WTC11 (cell line): ENCODE measurements at regions not wholly inside any gene's neighbourhood (a gene's known extent, or its start where the extent isn't known, plus 50 kb on each side); places are given as distances from the start of the nearest gene placed in this dataset.

Experiments used
- ATAC-seq: fragments of 200-7000 bp; cut with Tn5 transposase; 2 replicates; pipeline ENCODE4 v1.10.0; 2021; ENCODE audit warnings: mild to moderate bottlenecking, moderate library complexity
- CTCF ChIA-PET: fragments of 300-600 bp; sonication (Branson Sonifier 250); formaldehyde crosslinking; loops from one replicate; lab custom pipeline; 2021; ENCODE audit warnings: antibody characterized with exemption; lab: Charles Lee
- POLR2A ChIA-PET: fragments of 350-600 bp; sonication (Branson Sonifier 250); formaldehyde crosslinking; loops from one replicate; lab custom pipeline; 2021; ENCODE audit warnings: antibody characterized with exemption; lab: Charles Lee
- DNase-seq: peaks from one replicate; pipeline ENCODE4 v3.0.0; 2021; ENCODE audit warnings: low spot score
- H3K27ac Mint-ChIP-seq: 2 replicates; pipeline ENCODE4 v1.8.0; 2021; ENCODE audit warnings: mixed read lengths
- H3K27me3 Mint-ChIP-seq: 2 replicates; pipeline ENCODE4 v1.8.0; 2021; ENCODE audit warnings: low read depth, mild to moderate bottlenecking, moderate library complexity, mixed read lengths
- H3K36me3 Mint-ChIP-seq: 2 replicates; pipeline ENCODE4 v1.8.0; 2021; ENCODE audit warnings: mixed read lengths
- H3K4me1 Mint-ChIP-seq: 2 replicates; pipeline ENCODE4 v1.8.0; 2022; ENCODE audit warnings: mixed read lengths
- H3K4me3 Mint-ChIP-seq: 2 replicates; pipeline ENCODE4 v1.8.0; 2021; ENCODE audit warnings: mild to moderate bottlenecking, moderate library complexity, mixed read lengths
- H3K9me3 Mint-ChIP-seq: 2 replicates; pipeline ENCODE4 v1.8.0; 2021; ENCODE audit warnings: mixed read lengths
- ETV6 ChIP-seq: sonication (generic); formaldehyde crosslinking; IDR thresholded peaks from 2 replicates; pipeline ENCODE4 v1.8.1; 2022; ENCODE audit warnings: mild to moderate bottlenecking, missing genetic modification reagents
- FOXK1 ChIP-seq: sonication (generic); formaldehyde crosslinking; IDR thresholded peaks from 2 replicates; pipeline ENCODE4 v1.8.0; 2022; ENCODE audit warnings: mild to moderate bottlenecking, moderate library complexity, missing genetic modification reagents
- FOXP4 ChIP-seq: sonication (generic); formaldehyde crosslinking; IDR thresholded peaks from 2 replicates; pipeline ENCODE4 v1.8.0; 2022; ENCODE audit warnings: mild to moderate bottlenecking, missing genetic modification reagents
- GABPB1 ChIP-seq: sonication (generic); formaldehyde crosslinking; IDR thresholded peaks from 2 replicates; pipeline ENCODE4 v1.8.1; 2023; ENCODE audit warnings: mild to moderate bottlenecking, missing genetic modification reagents
- GRHL2 ChIP-seq: fragments of 250-450 bp; sonication (Bioruptor Pico); IDR thresholded peaks from 2 replicates; pipeline ENCODE4 v1.8.0; 2022; ENCODE audit warnings: mild to moderate bottlenecking, moderate library complexity; ENCODE audit not compliant: insufficient replicate concordance, severe bottlenecking
- JAZF1 ChIP-seq: fragments of 250-450 bp; sonication (Bioruptor Pico); IDR thresholded peaks from 2 replicates; pipeline ENCODE4 v1.9.0; 2021; ENCODE audit warnings: moderate library complexity, mild to moderate bottlenecking, inconsistent platforms
- KAT7 ChIP-seq: sonication (generic); formaldehyde crosslinking; IDR thresholded peaks from 2 replicates; pipeline ENCODE4 v1.8.1; 2023; ENCODE audit warnings: missing genetic modification reagents, mild to moderate bottlenecking, borderline replicate concordance
- NFYB ChIP-seq: sonication (generic); formaldehyde crosslinking; conservative IDR thresholded peaks from 2 replicates; pipeline ENCODE4 v1.8.0; 2022; ENCODE audit warnings: low read depth, missing genetic modification reagents
- NR2C2 ChIP-seq: sonication (generic); formaldehyde crosslinking; IDR thresholded peaks from 2 replicates; pipeline ENCODE4 v1.8.0; 2022; ENCODE audit warnings: mild to moderate bottlenecking, missing genetic modification reagents
- PRDM15 ChIP-seq: sonication (generic); formaldehyde crosslinking; IDR thresholded peaks from 2 replicates; pipeline ENCODE4 v1.8.0; 2022; ENCODE audit warnings: missing genetic modification reagents
- SOX15 ChIP-seq: fragments of 250-450 bp; sonication (Bioruptor Pico); IDR thresholded peaks from 2 replicates; pipeline ENCODE4 v1.9.0; 2021; ENCODE audit warnings: mild to moderate bottlenecking
- STAT6 ChIP-seq: sonication (generic); formaldehyde crosslinking; conservative IDR thresholded peaks from 2 replicates; pipeline ENCODE4 v1.8.1; 2023; ENCODE audit warnings: mild to moderate bottlenecking, low read depth, missing genetic modification reagents, moderate library complexity
- TEAD1 ChIP-seq: sonication (generic); formaldehyde crosslinking; IDR thresholded peaks from 2 replicates; pipeline ENCODE4 v1.8.0; 2022; ENCODE audit warnings: mild to moderate bottlenecking, missing genetic modification reagents
- TP53 ChIP-seq: sonication (generic); formaldehyde crosslinking; IDR thresholded peaks from 2 replicates; pipeline ENCODE4 v1.8.1; 2023; ENCODE audit warnings: mild to moderate bottlenecking, missing genetic modification reagents
- ZMAT4 ChIP-seq: fragments of 250-450 bp; sonication (Bioruptor Pico); IDR thresholded peaks from 2 replicates; pipeline ENCODE4 v1.9.0; 2021; ENCODE audit warnings: mild to moderate bottlenecking
- ZNF219 ChIP-seq: sonication (generic); formaldehyde crosslinking; IDR thresholded peaks from 2 replicates; pipeline ENCODE4 v1.8.0; 2023; ENCODE audit warnings: missing genetic modification reagents, mild to moderate bottlenecking, borderline replicate concordance
- ZNF232 ChIP-seq: sonication (generic); formaldehyde crosslinking; IDR thresholded peaks from 2 replicates; pipeline ENCODE4 v1.8.0; 2022; ENCODE audit warnings: mild to moderate bottlenecking, missing genetic modification reagents
- ZNF263 ChIP-seq: sonication (generic); formaldehyde crosslinking; IDR thresholded peaks from 2 replicates; pipeline ENCODE4 v1.8.1; 2022; ENCODE audit warnings: low read depth, mild to moderate bottlenecking, moderate library complexity, missing genetic modification reagents

GRCh38 chr6:91462241-91462640 is 875.4 kb upstream of the MAP3K7 start (continued):
- TF ChIP-seq PRDM15 (CRISPR knock-in tag): no peak

- TF ChIP-seq TP53 (CRISPR knock-in tag) (no peak), NR2C2 (no peak), SOX15 (CRISPR knock-in tag) (no peak), ZNF219 (CRISPR knock-in tag) (no peak), STAT6 (CRISPR knock-in tag) (no peak), JAZF1 (CRISPR knock-in tag) (no peak), PRDM15 (CRISPR knock-in tag) (no peak), FOXK1 (CRISPR knock-in tag) (no peak), TEAD1 (CRISPR knock-in tag) (no peak), NFYB (CRISPR knock-in tag) (no peak), ZMAT4 (CRISPR knock-in tag) (no peak), ZNF263 (CRISPR knock-in tag) (no peak), ZNF232 (CRISPR knock-in tag) (no peak), ETV6 (no peak), GRHL2 (CRISPR knock-in tag) (no peak), FOXP4 (CRISPR knock-in tag) (no peak), GABPB1 (CRISPR knock-in tag) (no peak), KAT7 (no peak)
- DNase-seq (no peak), ATAC-seq (no peak)
- CTCF ChIA-PET: no interaction called here
- Mint-ChIP-seq H3K4me3 (no peak overlapping the region), H3K27ac (no peak overlapping the region), H3K4me1 (no peaks in the 10 kb centered on the region), H3K36me3 (no peaks in the 10 kb centered on the region), H3K9me3 (no peaks in the 10 kb centered on the region), H3K27me3 (no peaks in the 10 kb centered on the region)
- POLR2A ChIA-PET: no interaction called here
These were observed 866.5 kb upstream of the MAP3K7 start for GRCh38 chr6:91453224-91453878.
